Esophagus muscularis mucosa (tissue), 4 donors: ENCODE measurements at regions not wholly inside any gene's neighbourhood (a gene's known extent, or its start where the extent isn't known, plus 50 kb on each side); places are given as distances from the start of the nearest gene placed in this dataset.

Experiments
- DNase-seq: peaks from one replicate; pipeline ENCODE4 v3.0.0-alpha.2; 2017; ENCODE audit errors: extremely low spot score
- H3K27ac ChIP-seq, 4 donors: fragments of 200-600 bp; sonication (generic); replicated peaks in 1 of 4; 1 replicate in 3 of 4; 2 replicates in 1 of 4; pipeline ENCODE4 v1.5.1; 2016 to 2019; ENCODE audit warnings: mild to moderate bottlenecking in 1 of 4
- H3K27me3 ChIP-seq, 4 donors: fragments of 200-600 bp; sonication (generic); one replicate each; pipeline versions ENCODE4 v1.5.1 to v1.6.0; 2016 to 2019
- H3K36me3 ChIP-seq, 4 donors: fragments of 200-600 bp; sonication (generic); one replicate each; pipeline ENCODE4 v1.5.1; 2016 to 2019
- H3K4me1 ChIP-seq, 4 donors: fragments of 200-600 bp; sonication (generic); one replicate each; pipeline ENCODE4 v1.5.1; 2016 to 2019
- H3K4me3 ChIP-seq, 4 donors: fragments of 200-600 bp; sonication (generic); 1 replicate in 2 of 4; 2 replicates in 2 of 4; pipeline ENCODE4 v1.5.1; 2016 to 2019; ENCODE audit warnings: mild to moderate bottlenecking in 4 of 4, moderate library complexity in 1 of 4
- H3K9me3 ChIP-seq, 4 donors: fragments of 200-600 bp; sonication (generic); 1 replicate in 3 of 4; 2 replicates in 1 of 4; pipeline ENCODE4 v1.5.1; 2016 to 2019
- CTCF ChIP-seq, 3 experiments: fragments of 200-600 bp in 2 of 3; fragments of 450-650 bp in 1 of 3; sonication (generic) in 2 of 3; IDR thresholded peaks; one replicate each; pipeline ENCODE4 v1.5.1; 2017 to 2019; ENCODE audit warnings: antibody characterized with exemption in 3 of 3, mild to moderate bottlenecking in 2 of 3, moderate library complexity in 1 of 3
- EP300 ChIP-seq: sonication (generic); formaldehyde crosslinking; IDR thresholded peaks from one replicate; pipeline ENCODE4 v1.6.1; 2017; ENCODE audit warnings: antibody characterized with exemption
- POLR2A ChIP-seq: fragments of 450-650 bp; IDR thresholded peaks from one replicate; pipeline ENCODE4 v1.6.1; 2017; ENCODE audit warnings: antibody characterized with exemption, moderate library complexity, mild to moderate bottlenecking, low read depth
- POLR2AphosphoS5 ChIP-seq, 2 donors: sonication (generic); formaldehyde crosslinking; IDR thresholded peaks; one replicate each; pipeline ENCODE4 v1.6.1; 2017; ENCODE audit warnings: antibody characterized with exemption in 2 of 2
- WGBS: methylation state at CpG from one replicate; pipeline ENCODE4 v1.1.5; 2018; 5-methylcytosine and 5-hydroxymethylcytosine counted together
- intact Hi-C: fragments of 100-400 bp; cut with DNase I; formaldehyde crosslinking; loops from one replicate; pipeline ENCODE4 v1.15.1; 2023

GRCh38 chr2:22513563-22513962 lies 871.4 kb upstream of the KLHL29 start:
- no peak for TF ChIP-seq EP300
- no peak for TF ChIP-seq POLR2AphosphoS5 (IDR thresholded peaks at IDR 0.05)
- TF ChIP-seq CTCF (IDR thresholded peaks at IDR 0.05) = no peak
- no peak for TF ChIP-seq POLR2A
- intact Hi-C loops = no loop called here
- 83% methylated on average over 4 of the region's 4 CpGs for WGBS

GRCh38 chr2:22517141-22517540 lies 867.8 kb upstream of the KLHL29 start:
- H3K4me1 ChIP-seq = no peaks in the 10 kb centered on the region
- H3K36me3 ChIP-seq = no peaks in the 10 kb centered on the region
- H3K27ac ChIP-seq = no peak overlapping the region
- 28% methylated on average over 1 of the region's 1 CpG for WGBS
- H3K4me3 ChIP-seq = no peak overlapping the region
- H3K27me3 ChIP-seq = no peaks in the 10 kb centered on the region
- intact Hi-C loops = no loop called here
- TF ChIP-seq EP300 = no peak
- no peak for TF ChIP-seq POLR2A
- no peak for TF ChIP-seq POLR2AphosphoS5 (IDR thresholded peaks at IDR 0.05)
- TF ChIP-seq CTCF (IDR thresholded peaks at IDR 0.05) = no peak
- no peaks in the 10 kb centered on the region for H3K9me3 ChIP-seq
- no peak for DNase-seq

More at GRCh38 chr2:22513563-22513962, 871.4 kb upstream of the KLHL29 start:
- Histone ChIP-seq H3K27ac (no peak overlapping the region), H3K4me1 (no peaks in the 10 kb centered on the region), H3K9me3 (no peaks in the 10 kb centered on the region), H3K27me3 (no peaks in the 10 kb centered on the region), H3K36me3 (no peaks in the 10 kb centered on the region), H3K4me3 (no peak overlapping the region)
- no peak for DNase-seq

GRCh38 chr2:22518641-22519040 lies 866.3 kb upstream of the KLHL29 start:
- no peaks in the 10 kb centered on the region for H3K4me1 ChIP-seq
- no peaks in the 10 kb centered on the region for H3K27me3 ChIP-seq
- H3K9me3 ChIP-seq = no peaks in the 10 kb centered on the region
- DNase-seq = no peak
- no peak overlapping the region for H3K27ac ChIP-seq
- TF ChIP-seq CTCF (IDR thresholded peaks at IDR 0.05) (no peak), POLR2A (no peak), EP300 (no peak), POLR2AphosphoS5 (IDR thresholded peaks at IDR 0.05) (no peak)
- H3K4me3 ChIP-seq = no peak overlapping the region
- H3K36me3 ChIP-seq = no peaks in the 10 kb centered on the region
- intact Hi-C loops = no loop called here

GRCh38 chr2:22520369-22521288 lies 864.4 kb upstream of the KLHL29 start:
- H3K4me3 ChIP-seq = no peak overlapping the region
- H3K36me3 ChIP-seq = no peaks in the 10 kb centered on the region
- no peaks in the 10 kb centered on the region for H3K27me3 ChIP-seq
- intact Hi-C loops = no loop called here
- no peak for DNase-seq
- 61% methylated on average over 8 of the region's 8 CpGs for WGBS
- H3K4me1 ChIP-seq = no peaks in the 10 kb centered on the region
- H3K9me3 ChIP-seq = no peaks in the 10 kb centered on the region
- no peak for TF ChIP-seq EP300
- no peak for TF ChIP-seq CTCF (IDR thresholded peaks at IDR 0.05)
- TF ChIP-seq POLR2A = no peak
- H3K27ac ChIP-seq = no peak overlapping the region

GRCh38 chr2:22521620-22522019 lies 863.4 kb upstream of the KLHL29 start:
- no peaks in the 10 kb centered on the region for H3K27me3 ChIP-seq
- DNase-seq = no peak
- no peaks in the 10 kb centered on the region for H3K4me1 ChIP-seq
- intact Hi-C loops = no loop called here
- H3K4me3 ChIP-seq = no peak overlapping the region
- no peaks in the 10 kb centered on the region for H3K36me3 ChIP-seq
- no peaks in the 10 kb centered on the region for H3K9me3 ChIP-seq
- TF ChIP-seq POLR2A = no peak
- no peak for TF ChIP-seq EP300
- no peak for TF ChIP-seq POLR2AphosphoS5 (IDR thresholded peaks at IDR 0.05)
- TF ChIP-seq CTCF (IDR thresholded peaks at IDR 0.05) = no peak
- H3K27ac ChIP-seq = no peak overlapping the region
